ENCODE measurements at regions not wholly inside any gene's neighbourhood (a gene's known extent, or its start where the extent isn't known, plus 50 kb on each side); places are given as distances from the start of the nearest gene placed in this dataset.
A peak's percentile ranks its signal among the peaks of the same experiment; 100 is the strongest.

DNA sequence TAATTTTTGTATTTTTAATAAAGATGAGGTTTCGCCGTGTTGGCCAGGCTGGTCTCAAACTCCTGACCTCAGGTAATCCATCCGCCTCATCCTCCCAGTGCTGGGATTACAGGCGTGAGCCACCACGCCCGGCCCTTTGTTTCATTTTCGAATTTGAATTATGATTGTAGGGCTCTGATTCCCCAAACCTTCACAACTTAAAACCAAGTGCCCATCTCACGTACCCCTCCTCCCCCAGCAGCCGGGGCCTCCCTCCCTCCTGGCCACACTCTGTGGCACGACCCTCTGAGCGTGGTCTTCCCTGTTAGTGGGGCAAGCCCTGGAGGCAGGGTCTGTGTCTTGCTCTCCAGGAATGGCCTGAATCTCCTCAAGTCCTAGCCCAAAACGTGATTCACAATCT lies 166.5 kb downstream of the ASB1 start:
- Mint-ChIP-seq H3K27me3 (ENCODE audit: low read depth) (no peaks in the 10 kb centered on the region), H3K27ac (no peak overlapping the region), H3K9me3 (no peaks in the 10 kb centered on the region), H3K36me3 (ENCODE audit: low read depth) (no peaks in the 10 kb centered on the region), H3K4me1 (ENCODE audit: low read depth) (no peaks in the 10 kb centered on the region), H3K4me3 (no peak overlapping the region)

DNA sequence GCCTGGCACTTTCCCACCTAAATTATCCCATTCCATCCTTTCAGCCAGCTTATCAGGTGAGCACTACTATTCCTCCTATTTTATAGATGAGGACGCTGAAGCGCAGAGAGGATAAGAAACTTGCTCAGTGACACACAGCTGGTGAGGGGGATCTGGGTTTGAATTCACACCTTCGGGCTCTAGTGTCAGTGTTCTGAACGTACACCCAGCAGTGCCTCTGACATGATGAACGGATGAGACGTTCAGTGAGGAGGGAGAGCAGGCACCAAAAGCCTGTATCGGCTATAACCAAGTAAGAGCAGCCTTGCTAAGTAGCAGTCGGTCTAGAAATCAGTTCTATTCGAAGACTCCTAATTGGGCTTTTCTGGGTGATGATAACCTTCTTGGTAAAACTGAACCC lies 167.0 kb downstream of the ASB1 start:
- H3K27me3 Mint-ChIP-seq (ENCODE audit: low read depth), result no peaks in the 10 kb centered on the region
- no peaks in the 10 kb centered on the region for H3K36me3 Mint-ChIP-seq (ENCODE audit: low read depth)
- no peaks in the 10 kb centered on the region for H3K9me3 Mint-ChIP-seq

GRCh38 chr2:238594796-238595749 lies 168.3 kb downstream of the ASB1 start:
- Mint-ChIP-seq H3K4me1 (ENCODE audit: low read depth) (no peaks in the 10 kb centered on the region), H3K9me3 (no peaks in the 10 kb centered on the region), H3K36me3 (ENCODE audit: low read depth) (no peaks in the 10 kb centered on the region), H3K27me3 (ENCODE audit: low read depth) (no peaks in the 10 kb centered on the region), H3K4me3 (no peak overlapping the region), H3K27ac (no peak overlapping the region)

More for the DNA sequence above, 167.0 kb downstream of the ASB1 start:
- H3K4me1 Mint-ChIP-seq (ENCODE audit: low read depth), result no peaks in the 10 kb centered on the region
- H3K4me3 Mint-ChIP-seq, result no peak overlapping the region
- H3K27ac Mint-ChIP-seq, result no peak overlapping the region

DNA sequence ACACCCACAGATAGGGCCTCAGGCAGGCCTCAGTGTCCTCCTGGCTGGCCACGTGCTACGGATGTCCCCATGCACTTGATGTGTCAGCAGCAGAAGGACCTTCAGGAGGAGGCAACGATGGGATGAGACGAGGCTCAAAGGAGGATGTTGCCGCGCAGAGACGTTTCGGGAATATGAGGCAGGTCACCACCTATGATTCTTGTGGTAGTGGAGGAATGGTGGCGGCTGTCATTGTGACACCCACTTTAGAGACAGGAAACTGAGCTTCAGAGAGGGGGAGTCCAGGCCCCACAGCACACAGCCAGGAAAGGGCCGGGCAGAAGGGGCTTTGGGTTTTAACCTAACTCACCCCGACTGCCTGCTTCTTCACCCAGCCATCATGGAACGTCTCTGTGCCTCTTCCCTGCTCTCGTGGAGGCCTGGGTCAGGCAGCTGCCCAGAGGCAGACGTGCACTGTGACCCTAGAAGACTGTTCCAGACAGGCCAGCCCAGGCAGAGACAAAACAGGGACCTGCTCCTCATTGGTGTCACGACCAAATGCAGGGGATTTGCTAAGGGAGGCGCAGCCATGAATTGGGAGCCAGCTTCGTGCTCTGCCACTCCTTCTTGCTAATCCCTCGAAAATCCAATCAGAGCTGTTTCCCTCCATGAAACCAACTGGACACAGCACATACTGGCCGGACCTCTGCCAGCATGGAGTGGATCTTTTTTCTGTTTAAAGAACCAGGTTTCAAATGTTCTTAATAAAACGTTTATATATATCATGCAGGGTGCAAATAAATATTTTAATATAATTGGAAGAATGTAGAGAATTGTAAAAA lies 169.2 kb downstream of the ASB1 start:
- Mint-ChIP-seq H3K36me3 (ENCODE audit: low read depth) (no peaks in the 10 kb centered on the region), H3K27me3 (ENCODE audit: low read depth) (no peaks in the 10 kb centered on the region), H3K4me1 (ENCODE audit: low read depth) (no peaks in the 10 kb centered on the region), H3K9me3 (no peaks in the 10 kb centered on the region), H3K4me3 (no peak overlapping the region), H3K27ac (no peak overlapping the region)

GRCh38 chr2:238596571-238597551 lies 170.1 kb downstream of the ASB1 start:
- no peaks in the 10 kb centered on the region for H3K36me3 Mint-ChIP-seq (ENCODE audit: low read depth)
- H3K27ac Mint-ChIP-seq, result no peak overlapping the region
- no peaks in the 10 kb centered on the region for H3K4me1 Mint-ChIP-seq (ENCODE audit: low read depth)
- no peak overlapping the region for H3K4me3 Mint-ChIP-seq
- no peaks in the 10 kb centered on the region for H3K27me3 Mint-ChIP-seq (ENCODE audit: low read depth)
- no peaks in the 10 kb centered on the region for H3K9me3 Mint-ChIP-seq

DNA sequence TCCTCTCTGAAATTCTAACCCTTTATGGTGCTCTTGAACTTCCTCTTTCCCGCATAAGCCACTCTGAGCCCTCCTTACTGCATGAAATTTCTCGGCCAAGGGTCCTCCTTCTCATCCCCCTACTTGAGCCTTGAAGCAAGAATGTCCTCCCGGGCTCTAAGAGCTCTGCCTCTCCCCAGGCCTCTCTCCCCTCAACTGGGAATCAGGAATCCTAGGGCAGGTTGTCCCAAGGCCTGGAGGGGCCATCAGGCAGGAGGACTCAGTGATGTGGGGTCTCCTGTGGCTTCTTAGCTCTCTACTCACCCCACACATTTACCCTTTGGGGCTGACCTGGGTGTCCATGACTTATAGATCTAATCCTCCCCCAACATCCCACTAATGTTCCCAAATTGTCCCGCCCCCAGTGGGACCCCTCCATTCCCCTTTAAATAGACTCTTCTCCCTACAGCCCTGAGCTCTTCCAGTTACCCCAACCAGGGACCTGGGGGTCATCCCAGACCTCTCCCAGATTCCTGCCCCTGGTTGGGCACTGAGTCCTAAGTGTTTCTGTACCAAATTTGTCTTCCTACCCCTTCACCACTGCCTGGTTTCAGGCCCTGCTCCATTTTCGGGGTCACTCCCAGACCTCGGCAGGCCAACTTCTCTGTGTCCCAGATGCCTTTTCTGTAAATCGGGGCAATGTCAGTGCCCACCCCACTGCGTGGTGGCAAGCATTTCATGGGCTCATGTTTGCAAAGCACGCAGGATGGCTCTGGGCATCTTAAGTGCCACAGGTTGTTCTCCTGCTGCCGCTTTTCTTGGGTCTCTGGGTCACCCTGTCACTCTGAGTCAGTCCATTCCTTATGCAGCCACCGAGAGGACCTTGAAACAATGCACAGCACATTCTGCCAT lies 171.2 kb downstream of the ASB1 start:
- H3K4me3 Mint-ChIP-seq, result no peak overlapping the region
- H3K4me1 Mint-ChIP-seq (ENCODE audit: low read depth), result no peaks in the 10 kb centered on the region
- H3K9me3 Mint-ChIP-seq, result no peaks in the 10 kb centered on the region
- H3K36me3 Mint-ChIP-seq (ENCODE audit: low read depth), result no peaks in the 10 kb centered on the region
- H3K27me3 Mint-ChIP-seq (ENCODE audit: low read depth), result no peaks in the 10 kb centered on the region
- H3K27ac Mint-ChIP-seq, result no peak overlapping the region

DNA sequence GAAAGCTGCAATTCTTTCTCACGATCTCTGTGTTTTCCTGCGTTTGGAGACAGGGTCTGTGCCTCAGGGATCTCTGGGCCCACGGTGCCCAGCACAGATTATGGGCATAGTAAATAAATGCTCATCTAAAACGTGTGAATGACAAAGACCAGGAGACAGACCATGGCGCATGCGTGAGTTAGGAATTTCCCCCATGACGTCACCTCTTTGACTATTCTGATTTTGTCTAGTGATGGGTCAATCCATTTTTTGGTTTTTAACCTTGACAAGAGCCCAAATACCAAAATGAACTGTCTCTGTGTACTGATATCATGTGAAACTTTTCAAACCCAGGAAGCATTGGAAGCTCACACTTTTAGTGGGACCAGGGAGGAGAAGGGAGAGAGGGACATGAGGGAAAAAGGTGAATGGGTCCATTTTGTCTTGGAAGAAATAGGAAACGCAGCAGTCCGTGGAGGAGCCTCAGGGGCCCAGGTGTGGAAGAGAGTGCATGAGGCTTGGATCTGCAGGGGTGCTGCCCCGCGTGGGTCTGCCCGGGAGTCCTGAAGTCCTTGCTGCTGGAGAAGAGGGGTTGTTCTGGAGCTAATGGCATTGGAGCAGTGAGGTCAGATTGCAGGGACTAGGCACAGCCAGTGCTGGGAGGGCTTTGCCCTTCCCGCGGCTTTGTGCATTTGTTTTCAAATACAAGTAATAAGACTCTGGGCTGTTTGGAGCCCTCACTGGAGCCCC lies 172.2 kb downstream of the ASB1 start:
- H3K4me1 Mint-ChIP-seq (ENCODE audit: low read depth), result no peaks in the 10 kb centered on the region
- H3K36me3 Mint-ChIP-seq (ENCODE audit: low read depth), result no peaks in the 10 kb centered on the region
- no peaks in the 10 kb centered on the region for H3K27me3 Mint-ChIP-seq (ENCODE audit: low read depth)
- peaks cover 4% of the 10 kb centered on the region for H3K9me3 Mint-ChIP-seq
- H3K4me3 Mint-ChIP-seq, result no peak overlapping the region
- H3K27ac Mint-ChIP-seq, result peak overlapping the region; percentile 22

- no peak overlapping the region for H3K27ac Mint-ChIP-seq
- no peaks in the 10 kb centered on the region for H3K36me3 Mint-ChIP-seq (ENCODE audit: low read depth)
- peaks cover 8% of the 10 kb centered on the region for H3K27me3 Mint-ChIP-seq (ENCODE audit: low read depth)
- H3K9me3 Mint-ChIP-seq, result peaks cover 4% of the 10 kb centered on the region
- H3K4me3 Mint-ChIP-seq, result no peak overlapping the region
- no peaks in the 10 kb centered on the region for H3K4me1 Mint-ChIP-seq (ENCODE audit: low read depth)
These were observed 173.1 kb downstream of the ASB1 start for GRCh38 chr2:238599549-238600505.

DNA sequence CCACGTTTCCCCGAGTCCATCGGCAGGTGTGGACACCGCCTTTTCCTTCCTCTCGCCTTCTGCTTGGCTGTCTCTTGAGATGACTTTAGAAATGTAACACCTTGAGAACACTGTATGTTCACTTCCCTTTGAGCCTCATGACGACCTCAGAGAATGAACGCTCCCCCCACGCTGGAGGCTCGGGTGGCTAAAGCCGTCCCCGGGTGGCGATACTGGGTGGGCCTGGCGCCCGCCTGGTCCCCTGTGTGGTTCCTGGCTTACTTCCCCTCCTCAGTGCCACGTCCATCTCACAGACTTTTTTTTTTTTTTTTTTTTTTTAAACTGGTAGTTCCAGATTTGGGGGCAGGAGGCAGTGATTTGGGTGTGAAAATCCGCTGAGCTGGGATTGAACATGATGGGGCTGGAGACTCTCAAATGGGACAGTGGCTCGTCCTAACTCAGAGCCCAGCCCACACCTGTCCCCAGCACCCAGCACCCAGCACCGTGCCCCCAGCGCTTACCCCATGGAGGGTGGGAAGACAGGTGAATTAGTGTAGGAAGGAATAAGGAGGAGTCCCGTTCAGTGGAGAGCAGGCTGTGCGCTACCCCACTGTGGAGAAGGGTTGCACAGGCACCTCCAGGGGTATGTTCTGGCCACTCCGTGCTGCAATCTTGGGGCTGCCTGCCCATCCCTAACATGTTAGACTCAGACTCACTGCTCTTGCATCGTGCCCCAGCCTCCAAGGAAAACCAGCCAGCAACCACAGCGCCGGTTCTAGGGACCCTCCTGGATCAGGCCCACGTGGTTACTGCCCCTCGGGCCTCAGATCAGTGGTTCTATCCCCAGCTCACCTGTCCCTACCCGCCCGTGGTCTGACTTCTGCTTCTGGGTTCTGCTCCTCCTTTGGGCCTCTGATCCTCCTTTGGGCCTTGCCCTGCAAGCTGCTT lies 174.0 kb downstream of the ASB1 start:
- Mint-ChIP-seq H3K27me3 (ENCODE audit: low read depth) (peaks cover 9% of the 10 kb centered on the region), H3K4me1 (ENCODE audit: low read depth) (no peaks in the 10 kb centered on the region), H3K36me3 (ENCODE audit: low read depth) (no peaks in the 10 kb centered on the region), H3K9me3 (peaks cover 4% of the 10 kb centered on the region), H3K27ac (no peak overlapping the region), H3K4me3 (no peak overlapping the region)

DNA sequence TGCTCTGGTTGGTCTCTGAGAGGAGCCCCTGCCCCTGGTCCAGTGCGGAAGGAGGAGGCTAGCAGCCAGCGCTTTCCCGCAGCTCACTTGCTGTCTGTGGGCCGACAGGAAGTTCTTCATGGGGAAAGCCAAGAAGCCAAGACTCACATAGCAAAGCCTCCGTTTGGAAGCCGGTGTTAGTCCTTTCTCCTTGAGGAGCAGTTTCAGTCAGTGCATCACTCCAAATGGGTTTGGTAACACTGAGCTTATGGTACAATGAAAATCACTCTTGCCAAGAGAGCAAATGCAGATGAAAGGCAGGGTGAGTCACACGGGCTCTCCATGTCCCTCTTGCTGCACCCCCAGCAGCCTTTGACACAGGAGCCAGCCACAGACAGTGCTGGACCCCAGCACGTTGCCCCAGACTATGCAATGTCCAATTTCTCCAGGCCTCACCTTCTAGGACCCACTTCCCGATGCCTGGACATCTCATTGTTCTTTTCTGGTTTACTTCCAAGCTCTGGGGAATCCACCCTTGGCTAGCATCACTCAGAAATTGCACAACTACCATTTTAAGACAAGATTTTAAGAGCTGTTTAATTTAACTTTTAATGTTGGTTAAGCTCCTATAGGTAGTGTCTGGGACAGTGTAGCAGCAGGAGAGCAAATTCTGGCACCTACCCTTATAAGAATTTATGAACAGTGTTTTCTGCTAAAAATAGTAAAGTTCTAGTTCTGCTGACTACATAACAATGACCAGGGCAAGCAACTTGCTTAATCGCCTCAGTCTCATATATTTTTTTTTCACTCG lies 174.9 kb downstream of the ASB1 start:
- H3K4me1 Mint-ChIP-seq (ENCODE audit: low read depth), result no peaks in the 10 kb centered on the region
- no peak overlapping the region for H3K27ac Mint-ChIP-seq
- peaks cover 4% of the 10 kb centered on the region for H3K9me3 Mint-ChIP-seq
- peaks cover 9% of the 10 kb centered on the region for H3K27me3 Mint-ChIP-seq (ENCODE audit: low read depth)
- H3K4me3 Mint-ChIP-seq, result no peak overlapping the region
- H3K36me3 Mint-ChIP-seq (ENCODE audit: low read depth), result no peaks in the 10 kb centered on the region

Data from T-helper 1 cell treated with Interleukin-12 subunit alpha and Interleukin-12 subunit beta and Interleukin-4 antibody, amounts not matched to agents 30 μg/mL and 1 μg/mL, for 36 hours (primary cell).